Endothelial cell (in vitro differentiated cells): ENCODE measurements at regions not wholly inside any gene's neighbourhood (a gene's known extent, or its start where the extent isn't known, plus 50 kb on each side); places are given as distances from the start of the nearest gene placed in this dataset.

Experiments used
- DNase-seq: peaks from one replicate; pipeline ENCODE4 v3.0.0; 2021; ENCODE audit warnings: low spot score
- H3K27ac Mint-ChIP-seq: one replicate; pipeline ENCODE4 v1.8.0; 2021; ENCODE audit warnings: mixed read lengths, inconsistent platforms; ENCODE audit not compliant: unreplicated experiment
- H3K27me3 Mint-ChIP-seq: one replicate; pipeline ENCODE4 v1.8.0; 2021; ENCODE audit warnings: mild to moderate bottlenecking, moderate library complexity, mixed read lengths, inconsistent platforms; ENCODE audit not compliant: unreplicated experiment
- H3K36me3 Mint-ChIP-seq: one replicate; pipeline ENCODE4 v1.8.0; 2021; ENCODE audit warnings: mild to moderate bottlenecking, low read depth, mixed read lengths, inconsistent platforms; ENCODE audit not compliant: unreplicated experiment
- H3K4me1 Mint-ChIP-seq: one replicate; pipeline ENCODE4 v1.8.0; 2021; ENCODE audit warnings: mild to moderate bottlenecking, mixed read lengths, inconsistent platforms; ENCODE audit not compliant: unreplicated experiment
- H3K4me3 Mint-ChIP-seq: one replicate; pipeline ENCODE4 v1.8.0; 2021; ENCODE audit warnings: mild to moderate bottlenecking, mixed read lengths, inconsistent platforms; ENCODE audit not compliant: unreplicated experiment
- H3K9me3 Mint-ChIP-seq: one replicate; pipeline ENCODE4 v1.8.0; 2021; ENCODE audit warnings: mixed read lengths, inconsistent platforms; ENCODE audit not compliant: unreplicated experiment
- CTCF ChIP-seq: fragments of 200-600 bp; sonication (generic); IDR thresholded peaks from one replicate; pipeline ENCODE4 v1.5.0; 2021; ENCODE audit warnings: antibody characterized with exemption; ENCODE audit not compliant: unreplicated experiment

GRCh38 chr7:57198801-57199200, 66.6 kb upstream of the ZNF479 start:
- H3K36me3 Mint-ChIP-seq = peaks cover 7% of the 10 kb centered on the region
- no peak for TF ChIP-seq CTCF
- H3K4me3 Mint-ChIP-seq = no peak overlapping the region
- peaks cover 6% of the 10 kb centered on the region for H3K27me3 Mint-ChIP-seq
- no peaks in the 10 kb centered on the region for H3K9me3 Mint-ChIP-seq
- no peaks in the 10 kb centered on the region for H3K4me1 Mint-ChIP-seq
- no peak for DNase-seq
- H3K27ac Mint-ChIP-seq = no peak overlapping the region

- DNase-seq = no peak
- H3K9me3 Mint-ChIP-seq = peaks cover 4% of the 10 kb centered on the region
- no peak overlapping the region for H3K4me3 Mint-ChIP-seq
- no peak for TF ChIP-seq CTCF
- H3K36me3 Mint-ChIP-seq = peaks cover 7% of the 10 kb centered on the region
- no peaks in the 10 kb centered on the region for H3K4me1 Mint-ChIP-seq
- peaks cover 7% of the 10 kb centered on the region for H3K27me3 Mint-ChIP-seq
- no peak overlapping the region for H3K27ac Mint-ChIP-seq
Observed at GRCh38 chr7:57199252-57199651, 67.0 kb upstream of the ZNF479 start.

- no peak overlapping the region for H3K27ac Mint-ChIP-seq
- H3K27me3 Mint-ChIP-seq = peaks cover 12% of the 10 kb centered on the region
- H3K36me3 Mint-ChIP-seq = peaks cover 12% of the 10 kb centered on the region
- TF ChIP-seq CTCF = no peak
- H3K4me1 Mint-ChIP-seq = no peaks in the 10 kb centered on the region
- H3K4me3 Mint-ChIP-seq = no peak overlapping the region
- peaks cover 13% of the 10 kb centered on the region for H3K9me3 Mint-ChIP-seq
- DNase-seq = no peak
Observed at GRCh38 chr7:57201021-57201894, 69.0 kb upstream of the ZNF479 start.

GRCh38 chr7:57201895-57202210, 69.6 kb upstream of the ZNF479 start:
- Mint-ChIP-seq H3K9me3 (peaks cover 14% of the 10 kb centered on the region), H3K4me1 (no peaks in the 10 kb centered on the region)

More at GRCh38 chr7:57201895-57202210, 69.6 kb upstream of the ZNF479 start:
- Mint-ChIP-seq H3K27ac (no peak overlapping the region), H3K36me3 (peaks cover 12% of the 10 kb centered on the region), H3K4me3 (no peak overlapping the region), H3K27me3 (peaks cover 12% of the 10 kb centered on the region)
- no peak for DNase-seq
- TF ChIP-seq CTCF = no peak
